HepG2 (cell line): ENCODE measurements at regions not wholly inside any gene's neighbourhood (a gene's known extent, or its start where the extent isn't known, plus 50 kb on each side); places are given as distances from the start of the nearest gene placed in this dataset.

Experiments
- ATAC-seq: fragments of 200-7000 bp; cut with Tn5 transposase; 3 replicates; pipeline ENCODE4 v1.9.1; 2020; ENCODE audit warnings: mild to moderate bottlenecking, moderate library complexity
- BruUV-seq: library from RNA; stranded (reverse); fragments of 400-500 nt; replicated peaks from 2 replicates; lab custom pipeline; 2021; lab: Mats Ljungman, UMichigan
- CTCF ChIA-PET: fragments of 300-600 bp; formaldehyde crosslinking; extraction: SDS; loops from one replicate; lab custom pipeline; 2021; ENCODE audit warnings: low total read pairs, inconsistent platforms, low intra/inter-chr PET ratio; lab: Yijun Ruan, JAX
- POLR2A ChIA-PET: fragments of 350-600 bp; sonication (Branson Sonifier 250); formaldehyde crosslinking; loops from one replicate; lab custom pipeline; 2020; ENCODE audit warnings: antibody characterized with exemption, inconsistent platforms; lab: Yijun Ruan, JAX
- DNase-seq: peaks from one replicate; pipeline ENCODE4 v3.0.0-alpha.2; 2015; ENCODE audit warnings: low spot score
- FAIRE-seq: peaks from 3 replicates; lab custom pipeline; 2011; peaks lifted over from hg19 to GRCh38; lab: Jason Lieb, UNC
- H2AFZ ChIP-seq: one replicate; pipeline ENCODE4 v1.6.1; 2011; ENCODE audit warnings: low read length, inconsistent platforms
- H3K27ac ChIP-seq: fragments of 300-600 bp; 3 replicates; pipeline ENCODE4 v1.8.0; 2011; ENCODE audit warnings: mixed run types, mild to moderate bottlenecking, mixed read lengths, low read length, inconsistent platforms; ENCODE audit not compliant: insufficient read depth; ENCODE audit errors: extremely low read length
- H3K27me3 ChIP-seq, 2 experiments: fragments of 200-600 bp in 1 of 2; 2 replicates in 1 of 2; 3 replicates in 1 of 2; pipeline versions ENCODE4 v1.6.0 to v1.8.0; 2011; ENCODE audit warnings: low read length in 2 of 2, mild to moderate bottlenecking in 2 of 2, moderate library complexity in 2 of 2, inconsistent platforms in 1 of 2; ENCODE audit not compliant: insufficient read depth in 2 of 2, control insufficient read depth in 1 of 2
- H3K36me3 ChIP-seq, 2 experiments: fragments of 200-600 bp in 1 of 2; replicated peaks in 1 of 2; 2 replicates in 1 of 2; 3 replicates in 1 of 2; pipeline versions ENCODE4 v1.5.1 to v1.8.0; 2011; ENCODE audit warnings: low read length in 2 of 2, inconsistent platforms in 1 of 2; ENCODE audit not compliant: insufficient read depth in 2 of 2, control insufficient read depth in 1 of 2
- H3K4me1 ChIP-seq: 2 replicates; pipeline ENCODE4 v1.5.1; 2012; ENCODE audit warnings: low read length, inconsistent platforms; ENCODE audit not compliant: insufficient read depth
- H3K4me2 ChIP-seq: 2 replicates; pipeline ENCODE4 v1.6.0; 2011; ENCODE audit warnings: low read depth, low read length, inconsistent platforms
- H3K4me3 ChIP-seq, 3 experiments: fragments of 200-600 bp in 1 of 3; sonication (generic), shearing (Covaris generic) in 1 of 3; replicated peaks in 1 of 3; 2 replicates each; pipeline ENCODE4 v1.5.1; 2011 to 2016; ENCODE audit warnings: low read length in 3 of 3, inconsistent platforms in 2 of 3, low read depth in 2 of 3, mild to moderate bottlenecking in 2 of 3, control low read depth in 1 of 3, mixed read lengths in 1 of 3; ENCODE audit not compliant: insufficient read depth in 1 of 3
- H3K79me2 ChIP-seq: one replicate; pipeline ENCODE4 v1.6.1; 2011; ENCODE audit warnings: low read length, inconsistent platforms; ENCODE audit not compliant: insufficient read depth
- H3K9ac ChIP-seq: 2 replicates; pipeline ENCODE4 v1.6.0; 2011; ENCODE audit warnings: mild to moderate bottlenecking, low read depth, low read length, inconsistent platforms; ENCODE audit not compliant: insufficient read depth
- H3K9me3 ChIP-seq: 2 replicates; pipeline ENCODE4 v1.5.1; 2012; ENCODE audit warnings: mild to moderate bottlenecking, low read length
- H4K20me1 ChIP-seq: 2 replicates; pipeline ENCODE4 v1.6.0; 2011; ENCODE audit warnings: inconsistent platforms, mild to moderate bottlenecking, low read length, moderate library complexity; ENCODE audit not compliant: insufficient read depth
- ATRX ChIP-seq: sonication (generic); formaldehyde crosslinking; IDR thresholded peaks from 2 replicates; pipeline ENCODE4 v1.4.0; 2020; ENCODE audit warnings: missing genetic modification reagents, borderline replicate concordance
- BHLHE40 ChIP-seq: IDR thresholded peaks from 2 replicates; pipeline ENCODE4 v1.6.1; 2011; ENCODE audit warnings: low read length, improper control_type of control experiment
- HNF4A ChIP-seq: sonication (generic); formaldehyde crosslinking; IDR thresholded peaks from 2 replicates; pipeline ENCODE4 v1.4.0; 2020; ENCODE audit warnings: missing genetic modification reagents
- NONO ChIP-seq, 2 experiments: fragments of 450-650 bp in 1 of 2; sonication (generic) in 1 of 2; formaldehyde crosslinking in 1 of 2; IDR thresholded peaks in 1 of 2; conservative IDR thresholded peaks in 1 of 2; 2 replicates each; pipeline versions ENCODE4 v1.6.1 to v1.8.0; 2017 to 2022; ENCODE audit warnings: mild to moderate bottlenecking in 1 of 2, missing genetic modification reagents in 1 of 2, moderate library complexity in 1 of 2
- ZNF138 ChIP-seq: sonication (generic); formaldehyde crosslinking; IDR thresholded peaks from 2 replicates; pipeline ENCODE4 v1.5.0; 2020; ENCODE audit warnings: mild to moderate bottlenecking, low read depth, missing genetic modification reagents
- ZNF558 ChIP-seq: sonication (generic); formaldehyde crosslinking; IDR thresholded peaks from 2 replicates; pipeline ENCODE4 v1.9.0; 2022; ENCODE audit warnings: mild to moderate bottlenecking, missing genetic modification reagents, borderline replicate concordance
- WGBS: methylation state at CpG from one replicate; pipeline ENCODE4 v1.1.6; 2017; ENCODE audit warnings: low lambda C conversion rate; 5-methylcytosine and 5-hydroxymethylcytosine counted together
- in situ Hi-C: cut with HindIII; loops from 2 replicates; pipeline ENCODE4 v1.10.0; 2017; ENCODE audit warnings: low pct_unique_long_range_greater_than_20kb; ENCODE audit not compliant: extremely low pct_ligation_motif_present
- intact Hi-C: fragments of 100-400 bp; cut with micrococcal nuclease; formaldehyde crosslinking; loops from one replicate; pipeline ENCODE4 v1.10.0; 2022; ENCODE audit not compliant: unreplicated experiment
- TF ChIP-seq, protein P1 (sequence below): sonication (generic); formaldehyde crosslinking; IDR thresholded peaks from 2 replicates; pipeline ENCODE4 v1.4.0; 2020; ENCODE audit warnings: low read depth, missing genetic modification reagents
- TF ChIP-seq, protein P2 (sequence below): sonication (generic); formaldehyde crosslinking; IDR thresholded peaks from 2 replicates; pipeline ENCODE4 v1.4.0; 2020; ENCODE audit warnings: missing genetic modification reagents
- TF ChIP-seq, protein P3 (sequence below): sonication (generic); formaldehyde crosslinking; IDR thresholded peaks from 2 replicates; pipeline ENCODE4 v1.4.0; 2020; ENCODE audit warnings: missing genetic modification reagents, mild to moderate bottlenecking, borderline replicate concordance

DNA sequence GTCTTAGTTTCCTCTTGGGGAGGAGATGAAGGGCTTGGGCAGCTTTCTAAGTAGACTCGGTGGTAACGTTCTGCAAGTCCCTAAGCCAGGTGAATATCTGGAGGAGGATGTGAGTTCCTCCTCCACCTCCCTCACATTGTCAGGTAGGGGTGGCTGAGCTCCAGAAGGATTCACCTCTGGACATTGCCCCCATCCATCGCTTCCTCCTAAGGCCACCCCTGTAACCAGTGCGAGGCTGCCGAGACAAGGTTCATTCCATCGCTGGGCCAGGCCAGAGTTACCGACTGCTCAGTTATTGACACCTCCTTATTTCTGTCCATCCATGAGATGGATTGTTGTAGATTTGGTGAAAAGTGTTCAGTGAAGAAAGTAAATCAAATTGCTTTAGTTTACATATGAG lies 334.1 kb upstream of the KLF6 start:
- FAIRE-seq = no peak
- in situ Hi-C loops = no loop called here
- no peak for DNase-seq
- Histone ChIP-seq H3K4me3 (no peak overlapping the region), H4K20me1 (no peaks in the 10 kb centered on the region), H3K27me3 (no peaks in the 10 kb centered on the region), H3K27ac (no peak overlapping the region), H2AFZ (no peak overlapping the region), H3K4me1 (no peaks in the 10 kb centered on the region), H3K9me3 (no peaks in the 10 kb centered on the region), H3K36me3 (no peaks in the 10 kb centered on the region), H3K9ac (no peak overlapping the region), H3K79me2 (no peaks in the 10 kb centered on the region), H3K4me2 (no peak overlapping the region)
- intact Hi-C loops = no loop called here
- 21% methylated on average over 7 of the region's 7 CpGs for WGBS
- BruUV-seq = no TSS peak
- no peak for ATAC-seq
- CTCF ChIA-PET = no interaction called here
- TF ChIP-seq NONO (IDR thresholded peaks at IDR 0.05) (no peak), NONO (CRISPR knock-in tag; conservative IDR thresholded peaks at IDR 0.05) (no peak), HNF4A (CRISPR knock-in tag) (no peak)
- POLR2A ChIA-PET = no interaction called here

DNA sequence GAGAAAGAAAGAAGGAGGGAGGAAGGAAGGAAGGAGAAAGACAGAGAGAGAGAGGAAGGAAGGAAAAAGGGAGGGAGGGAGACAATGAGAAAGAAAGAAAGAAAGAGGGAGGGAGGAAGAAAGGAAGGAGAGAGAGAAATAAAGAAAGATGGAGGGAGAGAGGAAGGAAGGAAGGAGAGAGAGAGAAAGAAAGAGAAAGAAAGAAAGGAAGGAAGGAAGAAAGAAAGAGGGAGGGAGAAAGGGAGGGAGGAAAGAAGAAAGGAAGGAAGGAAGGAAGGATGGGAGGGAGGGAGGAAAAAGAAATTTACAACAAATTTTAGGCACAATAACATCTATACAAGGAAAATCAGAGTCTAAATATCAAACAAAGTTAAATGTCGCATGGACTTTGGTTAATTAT lies 332.6 kb upstream of the KLF6 start:
- ChIA-PET POLR2A (no interaction called here), CTCF (no interaction called here)
- no peaks in the 10 kb centered on the region for H3K4me1 ChIP-seq
- H3K9ac ChIP-seq = no peak overlapping the region
- H3K4me2 ChIP-seq = no peak overlapping the region
- H3K27me3 ChIP-seq = no peaks in the 10 kb centered on the region
- H2AFZ ChIP-seq = no peak overlapping the region
- ATAC-seq (no peak), FAIRE-seq (no peak), DNase-seq (no peak)
- intact Hi-C loops (no loop called here), in situ Hi-C loops (no loop called here)
- H3K36me3 ChIP-seq = no peaks in the 10 kb centered on the region
- H3K9me3 ChIP-seq = no peaks in the 10 kb centered on the region
- no peaks in the 10 kb centered on the region for H4K20me1 ChIP-seq
- 50% methylated on average over 1 of the region's 1 CpG for WGBS
- no peak overlapping the region for H3K27ac ChIP-seq
- H3K4me3 ChIP-seq = no peak overlapping the region
- H3K79me2 ChIP-seq = no peaks in the 10 kb centered on the region
- no TSS peak for BruUV-seq
- TF ChIP-seq ZNF558 (CRISPR knock-in tag) (no peak), BHLHE40 (no peak), ATRX (no peak), ZNF138 (CRISPR knock-in tag) (no peak)
- TF ChIP-seq, protein P1, sequence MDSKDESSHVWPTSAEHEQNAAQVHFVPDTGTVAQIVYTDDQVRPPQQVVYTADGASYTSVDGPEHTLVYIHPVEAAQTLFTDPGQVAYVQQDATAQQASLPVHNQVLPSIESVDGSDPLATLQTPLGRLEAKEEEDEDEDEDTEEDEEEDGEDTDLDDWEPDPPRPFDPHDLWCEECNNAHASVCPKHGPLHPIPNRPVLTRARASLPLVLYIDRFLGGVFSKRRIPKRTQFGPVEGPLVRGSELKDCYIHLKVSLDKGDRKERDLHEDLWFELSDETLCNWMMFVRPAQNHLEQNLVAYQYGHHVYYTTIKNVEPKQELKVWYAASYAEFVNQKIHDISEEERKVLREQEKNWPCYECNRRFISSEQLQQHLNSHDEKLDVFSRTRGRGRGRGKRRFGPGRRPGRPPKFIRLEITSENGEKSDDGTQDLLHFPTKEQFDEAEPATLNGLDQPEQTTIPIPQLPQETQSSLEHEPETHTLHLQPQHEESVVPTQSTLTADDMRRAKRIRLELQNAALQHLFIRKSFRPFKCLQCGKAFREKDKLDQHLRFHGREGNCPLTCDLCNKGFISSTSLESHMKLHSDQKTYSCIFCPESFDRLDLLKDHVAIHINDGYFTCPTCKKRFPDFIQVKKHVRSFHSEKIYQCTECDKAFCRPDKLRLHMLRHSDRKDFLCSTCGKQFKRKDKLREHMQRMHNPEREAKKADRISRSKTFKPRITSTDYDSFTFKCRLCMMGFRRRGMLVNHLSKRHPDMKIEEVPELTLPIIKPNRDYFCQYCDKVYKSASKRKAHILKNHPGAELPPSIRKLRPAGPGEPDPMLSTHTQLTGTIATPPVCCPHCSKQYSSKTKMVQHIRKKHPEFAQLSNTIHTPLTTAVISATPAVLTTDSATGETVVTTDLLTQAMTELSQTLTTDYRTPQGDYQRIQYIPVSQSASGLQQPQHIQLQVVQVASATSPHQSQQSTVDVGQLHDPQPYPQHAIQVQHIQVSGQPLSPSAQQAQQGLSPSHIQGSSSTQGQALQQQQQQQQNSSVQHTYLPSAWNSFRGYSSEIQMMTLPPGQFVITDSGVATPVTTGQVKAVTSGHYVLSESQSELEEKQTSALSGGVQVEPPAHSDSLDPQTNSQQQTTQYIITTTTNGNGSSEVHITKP (CRISPR knock-in tag) = no peak
- TF ChIP-seq, protein P2, sequence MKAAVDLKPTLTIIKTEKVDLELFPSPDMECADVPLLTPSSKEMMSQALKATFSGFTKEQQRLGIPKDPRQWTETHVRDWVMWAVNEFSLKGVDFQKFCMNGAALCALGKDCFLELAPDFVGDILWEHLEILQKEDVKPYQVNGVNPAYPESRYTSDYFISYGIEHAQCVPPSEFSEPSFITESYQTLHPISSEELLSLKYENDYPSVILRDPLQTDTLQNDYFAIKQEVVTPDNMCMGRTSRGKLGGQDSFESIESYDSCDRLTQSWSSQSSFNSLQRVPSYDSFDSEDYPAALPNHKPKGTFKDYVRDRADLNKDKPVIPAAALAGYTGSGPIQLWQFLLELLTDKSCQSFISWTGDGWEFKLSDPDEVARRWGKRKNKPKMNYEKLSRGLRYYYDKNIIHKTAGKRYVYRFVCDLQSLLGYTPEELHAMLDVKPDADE (CRISPR knock-in tag) = no peak
- TF ChIP-seq, protein P3, sequence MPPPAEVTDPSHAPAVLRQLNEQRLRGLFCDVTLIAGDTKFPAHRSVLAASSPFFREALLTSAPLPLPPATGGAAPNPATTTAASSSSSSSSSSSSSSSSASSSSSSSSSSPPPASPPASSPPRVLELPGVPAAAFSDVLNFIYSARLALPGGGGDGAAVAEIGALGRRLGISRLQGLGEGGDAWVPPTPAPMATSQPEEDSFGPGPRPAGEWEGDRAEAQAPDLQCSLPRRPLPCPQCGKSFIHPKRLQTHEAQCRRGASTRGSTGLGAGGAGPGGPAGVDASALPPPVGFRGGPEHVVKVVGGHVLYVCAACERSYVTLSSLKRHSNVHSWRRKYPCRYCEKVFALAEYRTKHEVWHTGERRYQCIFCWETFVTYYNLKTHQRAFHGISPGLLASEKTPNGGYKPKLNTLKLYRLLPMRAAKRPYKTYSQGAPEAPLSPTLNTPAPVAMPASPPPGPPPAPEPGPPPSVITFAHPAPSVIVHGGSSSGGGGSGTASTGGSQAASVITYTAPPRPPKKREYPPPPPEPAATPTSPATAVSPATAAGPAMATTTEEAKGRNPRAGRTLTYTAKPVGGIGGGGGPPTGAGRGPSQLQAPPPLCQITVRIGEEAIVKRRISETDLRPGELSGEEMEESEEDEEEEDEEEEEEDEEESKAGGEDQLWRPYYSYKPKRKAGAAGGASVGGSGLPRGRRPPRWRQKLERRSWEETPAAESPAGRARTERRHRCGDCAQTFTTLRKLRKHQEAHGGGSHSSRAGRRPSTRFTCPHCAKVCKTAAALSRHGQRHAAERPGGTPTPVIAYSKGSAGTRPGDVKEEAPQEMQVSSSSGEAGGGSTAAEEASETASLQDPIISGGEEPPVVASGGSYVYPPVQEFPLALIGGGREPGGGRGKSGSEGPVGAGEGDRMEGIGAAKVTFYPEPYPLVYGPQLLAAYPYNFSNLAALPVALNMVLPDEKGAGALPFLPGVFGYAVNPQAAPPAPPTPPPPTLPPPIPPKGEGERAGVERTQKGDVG (CRISPR knock-in tag) = no peak
